Esophagus muscularis mucosa (tissue), 4 donors: ENCODE measurements at regions not wholly inside any gene's neighbourhood (a gene's known extent, or its start where the extent isn't known, plus 50 kb on each side); places are given as distances from the start of the nearest gene placed in this dataset.

ENCODE experiments used
- DNase-seq: peaks from one replicate; pipeline ENCODE4 v3.0.0-alpha.2; 2017; ENCODE audit errors: extremely low spot score
- H3K27ac ChIP-seq, 4 donors: fragments of 200-600 bp; sonication (generic); replicated peaks in 1 of 4; 1 replicate in 3 of 4; 2 replicates in 1 of 4; pipeline ENCODE4 v1.5.1; 2016 to 2019; ENCODE audit warnings: mild to moderate bottlenecking in 1 of 4
- H3K27me3 ChIP-seq, 4 donors: fragments of 200-600 bp; sonication (generic); one replicate each; pipeline versions ENCODE4 v1.5.1 to v1.6.0; 2016 to 2019
- H3K36me3 ChIP-seq, 4 donors: fragments of 200-600 bp; sonication (generic); one replicate each; pipeline ENCODE4 v1.5.1; 2016 to 2019
- H3K4me1 ChIP-seq, 4 donors: fragments of 200-600 bp; sonication (generic); one replicate each; pipeline ENCODE4 v1.5.1; 2016 to 2019
- H3K4me3 ChIP-seq, 4 donors: fragments of 200-600 bp; sonication (generic); 1 replicate in 2 of 4; 2 replicates in 2 of 4; pipeline ENCODE4 v1.5.1; 2016 to 2019; ENCODE audit warnings: mild to moderate bottlenecking in 4 of 4, moderate library complexity in 1 of 4
- H3K9me3 ChIP-seq, 4 donors: fragments of 200-600 bp; sonication (generic); 1 replicate in 3 of 4; 2 replicates in 1 of 4; pipeline ENCODE4 v1.5.1; 2016 to 2019
- EP300 ChIP-seq: sonication (generic); formaldehyde crosslinking; IDR thresholded peaks from one replicate; pipeline ENCODE4 v1.6.1; 2017; ENCODE audit warnings: antibody characterized with exemption
- POLR2A ChIP-seq: fragments of 450-650 bp; IDR thresholded peaks from one replicate; pipeline ENCODE4 v1.6.1; 2017; ENCODE audit warnings: antibody characterized with exemption, moderate library complexity, mild to moderate bottlenecking, low read depth
- POLR2AphosphoS5 ChIP-seq, 2 donors: sonication (generic); formaldehyde crosslinking; IDR thresholded peaks; one replicate each; pipeline ENCODE4 v1.6.1; 2017; ENCODE audit warnings: antibody characterized with exemption in 2 of 2
- WGBS: methylation state at CpG from one replicate; pipeline ENCODE4 v1.1.5; 2018; 5-methylcytosine and 5-hydroxymethylcytosine counted together
- intact Hi-C: fragments of 100-400 bp; cut with DNase I; formaldehyde crosslinking; loops from one replicate; pipeline ENCODE4 v1.15.1; 2023
- TF ChIP-seq, protein P1 (sequence below), 3 experiments: fragments of 200-600 bp in 2 of 3; fragments of 450-650 bp in 1 of 3; sonication (generic) in 2 of 3; IDR thresholded peaks; one replicate each; pipeline ENCODE4 v1.5.1; 2017 to 2019; ENCODE audit warnings: antibody characterized with exemption in 3 of 3, mild to moderate bottlenecking in 2 of 3, moderate library complexity in 1 of 3

- Histone ChIP-seq H3K4me3 (no peak overlapping the region), H3K36me3 (no peaks in the 10 kb centered on the region), H3K4me1 (no peaks in the 10 kb centered on the region), H3K27ac (no peak overlapping the region), H3K9me3 (no peaks in the 10 kb centered on the region), H3K27me3 (no peaks in the 10 kb centered on the region)
- intact Hi-C loops: no loop called here
- no peak for DNase-seq
- TF ChIP-seq EP300: no peak
- 41% methylated on average over 1 of the region's 1 CpG for WGBS
Observed at GRCh38 chr1:168447871-168448270, 95.9 kb downstream of the XCL2 start.

- no peak for TF ChIP-seq EP300
- no peak for TF ChIP-seq POLR2AphosphoS5 (IDR thresholded peaks at IDR 0.05)
- TF ChIP-seq, protein P1, sequence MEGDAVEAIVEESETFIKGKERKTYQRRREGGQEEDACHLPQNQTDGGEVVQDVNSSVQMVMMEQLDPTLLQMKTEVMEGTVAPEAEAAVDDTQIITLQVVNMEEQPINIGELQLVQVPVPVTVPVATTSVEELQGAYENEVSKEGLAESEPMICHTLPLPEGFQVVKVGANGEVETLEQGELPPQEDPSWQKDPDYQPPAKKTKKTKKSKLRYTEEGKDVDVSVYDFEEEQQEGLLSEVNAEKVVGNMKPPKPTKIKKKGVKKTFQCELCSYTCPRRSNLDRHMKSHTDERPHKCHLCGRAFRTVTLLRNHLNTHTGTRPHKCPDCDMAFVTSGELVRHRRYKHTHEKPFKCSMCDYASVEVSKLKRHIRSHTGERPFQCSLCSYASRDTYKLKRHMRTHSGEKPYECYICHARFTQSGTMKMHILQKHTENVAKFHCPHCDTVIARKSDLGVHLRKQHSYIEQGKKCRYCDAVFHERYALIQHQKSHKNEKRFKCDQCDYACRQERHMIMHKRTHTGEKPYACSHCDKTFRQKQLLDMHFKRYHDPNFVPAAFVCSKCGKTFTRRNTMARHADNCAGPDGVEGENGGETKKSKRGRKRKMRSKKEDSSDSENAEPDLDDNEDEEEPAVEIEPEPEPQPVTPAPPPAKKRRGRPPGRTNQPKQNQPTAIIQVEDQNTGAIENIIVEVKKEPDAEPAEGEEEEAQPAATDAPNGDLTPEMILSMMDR (IDR thresholded peaks at IDR 0.05): no peak
- no peak for TF ChIP-seq POLR2A
- DNase-seq: no peak
- Histone ChIP-seq H3K4me1 (no peaks in the 10 kb centered on the region), H3K9me3 (no peaks in the 10 kb centered on the region), H3K27me3 (no peaks in the 10 kb centered on the region), H3K4me3 (no peak overlapping the region), H3K27ac (no peak overlapping the region), H3K36me3 (no peaks in the 10 kb centered on the region)
- 93% methylated on average over 5 of the region's 5 CpGs for WGBS
- intact Hi-C loops: no loop called here
Observed at GRCh38 chr1:168446081-168446480, 97.7 kb downstream of the XCL2 start.

DNA sequence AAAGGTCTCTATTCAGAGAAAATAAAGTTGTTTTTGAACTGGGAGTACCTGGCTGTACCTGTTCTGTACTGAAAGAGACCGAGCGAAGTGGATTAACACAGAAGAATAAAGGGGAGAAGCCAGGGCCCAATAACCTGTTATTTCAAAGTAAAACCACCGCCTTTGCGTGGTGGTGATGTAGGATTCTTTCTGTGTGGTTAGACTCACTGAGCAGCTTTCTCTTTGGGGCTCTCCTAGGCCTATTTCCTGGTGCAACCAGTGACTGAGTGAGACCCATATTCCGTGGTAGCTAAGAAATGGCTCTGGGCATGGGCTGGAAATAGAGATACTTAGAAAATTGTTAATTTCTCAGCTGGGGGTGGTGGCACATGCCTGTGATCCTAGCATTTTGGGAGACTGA lies 99.9 kb downstream of the XCL2 start:
- Histone ChIP-seq H3K27me3 (no peaks in the 10 kb centered on the region), H3K4me3 (no peak overlapping the region), H3K36me3 (no peaks in the 10 kb centered on the region), H3K4me1 (peaks cover 0 to 12% (median 10%) of the 10 kb centered on the region in 4 donors), H3K27ac (no peak overlapping the region), H3K9me3 (no peaks in the 10 kb centered on the region)
- intact Hi-C loops: no loop called here
- TF ChIP-seq POLR2A (no peak), POLR2AphosphoS5 (IDR thresholded peaks at IDR 0.05) (no peak), EP300 (no peak)
- TF ChIP-seq, protein P1 (IDR thresholded peaks at IDR 0.05): no peak
- WGBS: 75% methylated on average over 5 of the region's 5 CpGs
- no peak for DNase-seq

GRCh38 chr1:168443356-168443755 lies 100.4 kb downstream of the XCL2 start:
- no peaks in the 10 kb centered on the region for H3K27me3 ChIP-seq
- H3K36me3 ChIP-seq: no peaks in the 10 kb centered on the region
- peaks cover 0 to 12% (median 10%) of the 10 kb centered on the region in 4 donors for H3K4me1 ChIP-seq
- no peak for DNase-seq
- no peaks in the 10 kb centered on the region for H3K9me3 ChIP-seq
- no peak overlapping the region for H3K27ac ChIP-seq
- WGBS: 94% methylated on average over 3 of the region's 3 CpGs
- TF ChIP-seq POLR2A (no peak), POLR2AphosphoS5 (IDR thresholded peaks at IDR 0.05) (no peak), EP300 (no peak)
- TF ChIP-seq, protein P1 (IDR thresholded peaks at IDR 0.05): no peak
- H3K4me3 ChIP-seq: no peak overlapping the region
- intact Hi-C loops: no loop called here

GRCh38 chr1:168442931-168443330 lies 100.9 kb downstream of the XCL2 start:
- WGBS: 95% methylated on average over 2 of the region's 2 CpGs
- Histone ChIP-seq H3K36me3 (no peaks in the 10 kb centered on the region), H3K27me3 (no peaks in the 10 kb centered on the region), H3K9me3 (no peaks in the 10 kb centered on the region), H3K27ac (no peak overlapping the region), H3K4me3 (no peak overlapping the region), H3K4me1 (peaks cover 0 to 13% (median 10%) of the 10 kb centered on the region in 4 donors)
- TF ChIP-seq, protein P1 (IDR thresholded peaks at IDR 0.05): no peak
- TF ChIP-seq POLR2AphosphoS5 (IDR thresholded peaks at IDR 0.05): no peak
- no peak for TF ChIP-seq POLR2A
- TF ChIP-seq EP300: no peak
- intact Hi-C loops: no loop called here
- no peak for DNase-seq
